ENCODE measurements at regions not wholly inside any gene's neighbourhood (a gene's known extent, or its start where the extent isn't known, plus 50 kb on each side); places are given as distances from the start of the nearest gene placed in this dataset.
"Not testable (repeated sequence)": the region's sequence is repeated elsewhere in the genome, so short reads cannot be mapped to it uniquely, and the experiment has no call there.

DNA sequence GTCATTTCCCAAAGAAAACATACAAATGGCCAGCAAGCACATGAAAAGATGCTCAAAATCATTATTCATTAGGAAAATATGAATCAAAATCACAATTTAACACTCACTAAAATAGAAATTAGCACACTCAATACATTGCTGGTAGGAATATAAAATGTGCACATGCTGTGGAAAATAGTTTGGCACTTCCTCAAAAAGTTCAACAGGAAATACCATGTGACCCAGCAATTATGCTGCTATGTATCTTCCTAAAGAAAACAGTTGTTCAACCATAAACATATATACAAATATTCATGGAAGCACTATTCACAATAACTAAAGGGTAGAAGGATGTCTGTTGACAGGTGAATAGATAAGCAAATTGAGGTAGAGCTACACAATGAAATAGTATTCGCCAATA is 187.3 kb upstream of the SOX6 start:
- no peaks in the 10 kb centered on the region for H3K4me1 ChIP-seq (ENCODE audit: control insufficient read depth in 1 of 2, insufficient read depth in 2 of 2, low read length in 2 of 2)
- no peaks in the 10 kb centered on the region for H3K36me3 ChIP-seq (ENCODE audit: control insufficient read depth in 1 of 2, insufficient read depth in 2 of 2, low read length in 2 of 2)
- H3K27me3 ChIP-seq (ENCODE audit: control insufficient read depth in 1 of 2, insufficient read depth in 2 of 2, low read length in 2 of 2), result no peaks in the 10 kb centered on the region
- no peak overlapping the region for H3K4me3 ChIP-seq (ENCODE audit: low read depth in 1 of 2, low read length in 2 of 2)
- H3K9me3 ChIP-seq (ENCODE audit: control insufficient read depth in 1 of 2, low read length in 2 of 2), result no peaks in the 10 kb centered on the region
- H3K27ac ChIP-seq (ENCODE audit: low read depth, low read length), result no peak overlapping the region
- H3K9ac ChIP-seq (ENCODE audit: low read depth in 1 of 2, low read length in 2 of 2), result no peak overlapping the region

GRCh38 chr11:16542353-16542752 is 186.0 kb upstream of the SOX6 start:
- Histone ChIP-seq H3K9ac (ENCODE audit: low read depth in 1 of 2, low read length in 2 of 2) (no peak overlapping the region), H3K4me3 (ENCODE audit: low read depth in 1 of 2, low read length in 2 of 2) (no peak overlapping the region), H3K36me3 (ENCODE audit: control insufficient read depth in 1 of 2, insufficient read depth in 2 of 2, low read length in 2 of 2) (no peaks in the 10 kb centered on the region), H3K27me3 (ENCODE audit: control insufficient read depth in 1 of 2, insufficient read depth in 2 of 2, low read length in 2 of 2) (no peaks in the 10 kb centered on the region), H3K27ac (ENCODE audit: low read depth, low read length) (no peak overlapping the region), H3K9me3 (ENCODE audit: control insufficient read depth in 1 of 2, low read length in 2 of 2) (no peaks in the 10 kb centered on the region), H3K4me1 (ENCODE audit: control insufficient read depth in 1 of 2, insufficient read depth in 2 of 2, low read length in 2 of 2) (no peaks in the 10 kb centered on the region)

- H3K9me3 ChIP-seq (ENCODE audit: control insufficient read depth in 1 of 2, low read length in 2 of 2), result peaks cover 0 to 2% of the 10 kb centered on the region in 2 donors
- no peak overlapping the region for H3K9ac ChIP-seq (ENCODE audit: low read depth in 1 of 2, low read length in 2 of 2)
- H3K4me1 ChIP-seq (ENCODE audit: control insufficient read depth in 1 of 2, insufficient read depth in 2 of 2, low read length in 2 of 2), result no peaks in the 10 kb centered on the region
- no peaks in the 10 kb centered on the region for H3K27me3 ChIP-seq (ENCODE audit: control insufficient read depth in 1 of 2, insufficient read depth in 2 of 2, low read length in 2 of 2)
- H3K27ac ChIP-seq (ENCODE audit: low read depth, low read length), result no peak overlapping the region
- H3K4me3 ChIP-seq (ENCODE audit: low read depth in 1 of 2, low read length in 2 of 2), result no peak overlapping the region
- H3K36me3 ChIP-seq (ENCODE audit: control insufficient read depth in 1 of 2, insufficient read depth in 2 of 2, low read length in 2 of 2), result no peaks in the 10 kb centered on the region
Measured at GRCh38 chr11:16536513-16536912, 180.2 kb upstream of the SOX6 start.

DNA sequence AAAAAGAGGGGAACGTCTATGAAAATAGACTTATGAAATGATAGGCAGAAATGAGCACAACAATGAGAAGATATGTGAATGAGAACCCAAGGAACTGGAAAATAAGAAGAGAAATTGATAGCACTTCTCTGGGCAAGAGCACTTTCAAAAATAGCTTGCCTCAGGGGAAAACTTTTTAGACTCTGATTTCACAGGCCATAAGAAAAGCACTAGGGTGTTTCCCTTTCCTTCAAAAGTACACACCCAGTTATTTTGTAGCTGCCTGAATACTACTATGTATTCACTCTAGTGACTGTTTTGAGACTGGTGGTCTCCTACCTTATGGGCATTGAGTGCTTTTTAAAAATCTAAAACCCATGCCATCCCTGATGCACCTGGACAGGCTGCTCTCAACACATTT is 172.3 kb upstream of the SOX6 start:
- H3K9me3 ChIP-seq (ENCODE audit: control insufficient read depth in 1 of 2, low read length in 2 of 2), result no peaks in the 10 kb centered on the region
- no peaks in the 10 kb centered on the region for H3K4me1 ChIP-seq (ENCODE audit: control insufficient read depth in 1 of 2, insufficient read depth in 2 of 2, low read length in 2 of 2)
- no peaks in the 10 kb centered on the region for H3K36me3 ChIP-seq (ENCODE audit: control insufficient read depth in 1 of 2, insufficient read depth in 2 of 2, low read length in 2 of 2)
- H3K27ac ChIP-seq (ENCODE audit: low read depth, low read length), result no peak overlapping the region
- no peak overlapping the region for H3K9ac ChIP-seq (ENCODE audit: low read depth in 1 of 2, low read length in 2 of 2)
- no peak overlapping the region for H3K4me3 ChIP-seq (ENCODE audit: low read depth in 1 of 2, low read length in 2 of 2)
- no peaks in the 10 kb centered on the region for H3K27me3 ChIP-seq (ENCODE audit: control insufficient read depth in 1 of 2, insufficient read depth in 2 of 2, low read length in 2 of 2)

GRCh38 chr11:16527525-16528246 is 171.3 kb upstream of the SOX6 start:
- Histone ChIP-seq H3K4me3 (ENCODE audit: low read depth in 1 of 2, low read length in 2 of 2) (no peak overlapping the region), H3K36me3 (ENCODE audit: control insufficient read depth in 1 of 2, insufficient read depth in 2 of 2, low read length in 2 of 2) (no peaks in the 10 kb centered on the region), H3K27ac (ENCODE audit: low read depth, low read length) (no peak overlapping the region), H3K9me3 (ENCODE audit: control insufficient read depth in 1 of 2, low read length in 2 of 2) (no peaks in the 10 kb centered on the region), H3K4me1 (ENCODE audit: control insufficient read depth in 1 of 2, insufficient read depth in 2 of 2, low read length in 2 of 2) (no peaks in the 10 kb centered on the region), H3K27me3 (ENCODE audit: control insufficient read depth in 1 of 2, insufficient read depth in 2 of 2, low read length in 2 of 2) (no peaks in the 10 kb centered on the region), H3K9ac (ENCODE audit: low read depth in 1 of 2, low read length in 2 of 2) (no peak overlapping the region)

- no peak overlapping the region for H3K9ac ChIP-seq (ENCODE audit: low read depth in 1 of 2, low read length in 2 of 2)
- H3K27me3 ChIP-seq (ENCODE audit: control insufficient read depth in 1 of 2, insufficient read depth in 2 of 2, low read length in 2 of 2), result no peaks in the 10 kb centered on the region
- H3K4me3 ChIP-seq (ENCODE audit: low read depth in 1 of 2, low read length in 2 of 2), result no peak overlapping the region
- no peaks in the 10 kb centered on the region for H3K9me3 ChIP-seq (ENCODE audit: control insufficient read depth in 1 of 2, low read length in 2 of 2)
- no peak overlapping the region for H3K27ac ChIP-seq (ENCODE audit: low read depth, low read length)
- no peaks in the 10 kb centered on the region for H3K4me1 ChIP-seq (ENCODE audit: control insufficient read depth in 1 of 2, insufficient read depth in 2 of 2, low read length in 2 of 2)
- no peaks in the 10 kb centered on the region for H3K36me3 ChIP-seq (ENCODE audit: control insufficient read depth in 1 of 2, insufficient read depth in 2 of 2, low read length in 2 of 2)
Measured at GRCh38 chr11:16526947-16527346, 170.6 kb upstream of the SOX6 start.

- H3K4me3 ChIP-seq (ENCODE audit: low read depth in 1 of 2, low read length in 2 of 2); H3K9ac ChIP-seq (ENCODE audit: low read depth in 1 of 2, low read length in 2 of 2); H3K9me3 ChIP-seq (ENCODE audit: control insufficient read depth in 1 of 2, low read length in 2 of 2); H3K27me3 ChIP-seq (ENCODE audit: control insufficient read depth in 1 of 2, insufficient read depth in 2 of 2, low read length in 2 of 2); H3K27ac ChIP-seq (ENCODE audit: low read depth, low read length); H3K4me1 ChIP-seq (ENCODE audit: control insufficient read depth in 1 of 2, insufficient read depth in 2 of 2, low read length in 2 of 2); H3K36me3 ChIP-seq (ENCODE audit: control insufficient read depth in 1 of 2, insufficient read depth in 2 of 2, low read length in 2 of 2): not testable (repeated sequence)
Measured at GRCh38 chr11:16520713-16521112, 164.4 kb upstream of the SOX6 start.

DNA sequence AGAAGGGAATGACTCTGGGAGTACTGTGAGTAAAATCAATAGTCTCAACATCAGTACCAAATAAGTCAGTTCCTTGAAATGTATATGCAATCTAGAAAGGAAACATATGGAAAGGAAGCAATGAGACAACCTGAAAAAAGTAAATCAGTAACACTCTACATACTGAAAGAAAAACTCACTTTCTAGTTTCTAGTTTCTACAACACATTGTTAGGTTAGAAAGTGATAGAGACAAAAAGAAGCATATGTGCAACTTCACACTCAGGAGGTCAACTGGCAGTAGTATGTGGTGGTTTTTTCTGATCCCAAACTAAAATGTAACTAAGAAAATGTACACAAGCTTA is 156.5 kb upstream of the SOX6 start:
- H3K9me3 ChIP-seq (ENCODE audit: control insufficient read depth in 1 of 2, low read length in 2 of 2), result no peaks in the 10 kb centered on the region
- H3K36me3 ChIP-seq (ENCODE audit: control insufficient read depth in 1 of 2, insufficient read depth in 2 of 2, low read length in 2 of 2), result no peaks in the 10 kb centered on the region
- H3K9ac ChIP-seq (ENCODE audit: low read depth in 1 of 2, low read length in 2 of 2), result no peak overlapping the region
- H3K27me3 ChIP-seq (ENCODE audit: control insufficient read depth in 1 of 2, insufficient read depth in 2 of 2, low read length in 2 of 2), result no peaks in the 10 kb centered on the region
- no peaks in the 10 kb centered on the region for H3K4me1 ChIP-seq (ENCODE audit: control insufficient read depth in 1 of 2, insufficient read depth in 2 of 2, low read length in 2 of 2)
- no peak overlapping the region for H3K27ac ChIP-seq (ENCODE audit: low read depth, low read length)
- H3K4me3 ChIP-seq (ENCODE audit: low read depth in 1 of 2, low read length in 2 of 2), result no peak overlapping the region

- no peak overlapping the region for H3K27ac ChIP-seq (ENCODE audit: low read depth, low read length)
- H3K9me3 ChIP-seq (ENCODE audit: control insufficient read depth in 1 of 2, low read length in 2 of 2), result no peaks in the 10 kb centered on the region
- H3K36me3 ChIP-seq (ENCODE audit: control insufficient read depth in 1 of 2, insufficient read depth in 2 of 2, low read length in 2 of 2), result no peaks in the 10 kb centered on the region
- H3K4me3 ChIP-seq (ENCODE audit: low read depth in 1 of 2, low read length in 2 of 2), result no peak overlapping the region
- no peaks in the 10 kb centered on the region for H3K27me3 ChIP-seq (ENCODE audit: control insufficient read depth in 1 of 2, insufficient read depth in 2 of 2, low read length in 2 of 2)
- H3K4me1 ChIP-seq (ENCODE audit: control insufficient read depth in 1 of 2, insufficient read depth in 2 of 2, low read length in 2 of 2), result no peaks in the 10 kb centered on the region
- H3K9ac ChIP-seq (ENCODE audit: low read depth in 1 of 2, low read length in 2 of 2), result no peak overlapping the region
Measured at GRCh38 chr11:16512198-16512898, 156.0 kb upstream of the SOX6 start.

DNA sequence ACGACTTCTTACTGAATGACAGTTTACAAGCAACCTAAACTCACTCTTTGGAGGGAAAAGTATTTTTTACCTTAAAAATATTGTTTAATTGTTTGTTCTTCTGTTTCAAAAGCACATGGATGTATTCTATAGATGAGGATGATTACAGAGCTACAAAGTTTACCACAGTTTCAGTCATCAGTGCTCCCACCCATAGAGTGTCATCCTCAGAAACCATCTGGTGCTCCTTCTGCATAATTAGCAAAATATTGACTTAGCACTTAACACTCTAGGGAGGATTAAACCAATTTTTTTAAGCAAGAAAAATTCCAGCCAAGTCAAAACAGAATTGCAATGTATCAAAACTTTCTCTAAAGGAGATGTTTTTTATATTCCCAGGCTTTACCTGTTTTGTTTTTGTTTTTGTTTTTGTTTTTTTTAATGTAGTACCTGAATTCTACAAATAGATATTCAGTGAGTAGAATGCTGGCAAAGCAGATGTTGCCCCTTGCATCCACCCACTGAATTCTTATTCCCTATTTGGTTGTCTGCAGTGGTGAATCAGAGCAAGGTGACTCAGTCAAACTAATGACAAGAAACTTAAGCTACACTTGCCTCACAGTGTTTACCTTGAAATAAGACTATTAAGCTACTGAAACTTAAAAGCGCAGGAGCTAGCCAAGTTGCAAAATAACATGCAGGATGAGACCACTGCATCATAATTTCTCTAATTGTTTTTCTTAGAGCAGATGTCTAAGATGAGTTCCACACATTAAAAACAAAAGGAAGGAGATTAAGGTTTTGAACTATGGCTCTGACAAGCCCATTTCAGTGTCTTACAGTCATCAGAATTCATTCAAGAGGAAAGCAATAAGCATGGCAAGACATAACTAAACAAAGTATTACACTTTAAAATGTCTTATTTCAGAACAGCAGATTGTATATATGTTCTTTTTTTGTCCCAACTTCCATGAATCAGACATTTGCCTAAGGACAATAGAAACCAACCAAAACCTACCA is 155.1 kb upstream of the SOX6 start:
- Histone ChIP-seq H3K27ac (ENCODE audit: low read depth, low read length) (no peak overlapping the region), H3K4me1 (ENCODE audit: control insufficient read depth in 1 of 2, insufficient read depth in 2 of 2, low read length in 2 of 2) (no peaks in the 10 kb centered on the region), H3K27me3 (ENCODE audit: control insufficient read depth in 1 of 2, insufficient read depth in 2 of 2, low read length in 2 of 2) (no peaks in the 10 kb centered on the region), H3K9me3 (ENCODE audit: control insufficient read depth in 1 of 2, low read length in 2 of 2) (peaks cover 0 to 2% of the 10 kb centered on the region in 2 donors), H3K4me3 (ENCODE audit: low read depth in 1 of 2, low read length in 2 of 2) (no peak overlapping the region), H3K36me3 (ENCODE audit: control insufficient read depth in 1 of 2, insufficient read depth in 2 of 2, low read length in 2 of 2) (no peaks in the 10 kb centered on the region), H3K9ac (ENCODE audit: low read depth in 1 of 2, low read length in 2 of 2) (no peak overlapping the region)

All from duodenal mucosa (tissue), 2 donors.